ENCODE measurements at regions not wholly inside any gene's neighbourhood (a gene's known extent, or its start where the extent isn't known, plus 50 kb on each side); places are given as distances from the start of the nearest gene placed in this dataset.

GRCh38 chr15:69798481-69799250 is 299.1 kb downstream of the TLE3 start:
- DNase-seq = no peak

- DNase-seq = no peak
These were observed 296.6 kb downstream of the TLE3 start for GRCh38 chr15:69801144-69801543.

GRCh38 chr15:69802432-69802831 is 295.3 kb downstream of the TLE3 start:
- DNase-seq = no peak

GRCh38 chr15:69804786-69805185 is 292.9 kb downstream of the TLE3 start:
- no peak for DNase-seq

- DNase-seq = no peak
These were observed 292.3 kb downstream of the TLE3 start for GRCh38 chr15:69805248-69805953.

GRCh38 chr15:69806287-69806915 is 291.3 kb downstream of the TLE3 start:
- DNase-seq = no peak

- DNase-seq = no peak
These were observed 290.0 kb downstream of the TLE3 start for GRCh38 chr15:69807721-69808120.

GRCh38 chr15:69808756-69809155 is 289.0 kb downstream of the TLE3 start:
- DNase-seq = no peak

GRCh38 chr15:69809421-69809820 is 288.3 kb downstream of the TLE3 start:
- no peak for DNase-seq

- DNase-seq = no peak
These were observed 287.0 kb downstream of the TLE3 start for GRCh38 chr15:69810431-69811354.

GRCh38 chr15:69812861-69813261 is 284.9 kb downstream of the TLE3 start:
- no peak for DNase-seq

GRCh38 chr15:69813881-69814280 is 283.8 kb downstream of the TLE3 start:
- DNase-seq = no peak

GRCh38 chr15:69814932-69815331 is 282.8 kb downstream of the TLE3 start:
- no peak for DNase-seq

- DNase-seq = no peak
These were observed 281.9 kb downstream of the TLE3 start for GRCh38 chr15:69815793-69816192.

GRCh38 chr15:69816522-69816921 is 281.2 kb downstream of the TLE3 start:
- no peak for DNase-seq

GRCh38 chr15:69818529-69818928 is 279.2 kb downstream of the TLE3 start:
- DNase-seq = no peak

- no peak for DNase-seq
These were observed 278.3 kb downstream of the TLE3 start for GRCh38 chr15:69819371-69819770.

GRCh38 chr15:69820819-69821218 is 276.9 kb downstream of the TLE3 start:
- DNase-seq = no peak

GRCh38 chr15:69823223-69823907 is 274.4 kb downstream of the TLE3 start:
- DNase-seq = no peak

GRCh38 chr15:69824075-69824876 is 273.4 kb downstream of the TLE3 start:
- no peak for DNase-seq

GRCh38 chr15:69824877-69825406 is 272.8 kb downstream of the TLE3 start:
- DNase-seq = no peak

All from NCI-H2081 treated with DMSO at 0.1 percent for 48 hours (cell line).